Smooth muscle cell (in vitro differentiated cells): ENCODE measurements at regions not wholly inside any gene's neighbourhood (a gene's known extent, or its start where the extent isn't known, plus 50 kb on each side); places are given as distances from the start of the nearest gene placed in this dataset.

Experiments
- DNase-seq: peaks from one replicate; lab custom pipeline; 2025; ENCODE audit not compliant: unreplicated experiment; lab: John Stamatoyannopoulos, UW
- H2AFZ ChIP-seq: fragments of 200-600 bp; sonication (generic); 2 replicates; pipeline ENCODE4 v1.6.0; 2016; ENCODE audit warnings: antibody characterized with exemption, low read depth, mild to moderate bottlenecking
- H3F3A ChIP-seq: fragments of 200-600 bp; sonication (generic); 2 replicates; pipeline ENCODE4 v1.6.0; 2017; ENCODE audit warnings: antibody characterized with exemption, low read depth
- H3K27ac ChIP-seq: fragments of 200-600 bp; sonication (generic); 2 replicates; pipeline ENCODE4 v1.5.1; 2016; ENCODE audit warnings: low read depth, mild to moderate bottlenecking
- H3K27me3 ChIP-seq: fragments of 200-600 bp; sonication (generic); 2 replicates; pipeline ENCODE4 v1.6.1; 2016; ENCODE audit warnings: low read depth, mild to moderate bottlenecking
- H3K36me3 ChIP-seq: fragments of 200-600 bp; sonication (generic); 2 replicates; pipeline ENCODE4 v1.5.1; 2016; ENCODE audit warnings: low read depth
- H3K4me1 ChIP-seq: fragments of 200-600 bp; sonication (generic); 2 replicates; pipeline ENCODE4 v1.5.1; 2016; ENCODE audit warnings: low read depth
- H3K4me2 ChIP-seq: fragments of 200-600 bp; sonication (generic); 2 replicates; pipeline ENCODE4 v1.6.0; 2016; ENCODE audit warnings: mild to moderate bottlenecking
- H3K4me3 ChIP-seq: fragments of 200-600 bp; sonication (generic); 2 replicates; pipeline ENCODE4 v1.5.1; 2016; ENCODE audit warnings: mild to moderate bottlenecking
- H3K79me2 ChIP-seq: fragments of 200-600 bp; sonication (generic); 2 replicates; pipeline ENCODE4 v1.6.0; 2016; ENCODE audit warnings: low read depth, mild to moderate bottlenecking
- H3K9ac ChIP-seq: fragments of 200-600 bp; sonication (generic); 2 replicates; pipeline ENCODE4 v1.6.0; 2016; ENCODE audit warnings: low read depth
- H3K9me3 ChIP-seq: fragments of 200-600 bp; sonication (generic); replicated peaks from 2 replicates; pipeline ENCODE4 v1.5.1; 2016; ENCODE audit warnings: low read depth
- H4K20me1 ChIP-seq: fragments of 200-600 bp; sonication (generic); 2 replicates; pipeline ENCODE4 v1.6.0; 2016; ENCODE audit warnings: low read depth
- CTCF ChIP-seq: fragments of 200-600 bp; sonication (generic); IDR thresholded peaks from 2 replicates; pipeline ENCODE4 v1.5.1; 2017; ENCODE audit warnings: borderline replicate concordance, mild to moderate bottlenecking, antibody characterized with exemption; ENCODE audit not compliant: insufficient read depth, poor library complexity, severe bottlenecking
- WGBS: methylation state at CpG from one replicate; pipeline ENCODE4 v1.1.7; 2016; ENCODE audit warnings: low lambda C conversion rate; 5-methylcytosine and 5-hydroxymethylcytosine counted together

- Histone ChIP-seq H3K9ac (no peak overlapping the region), H4K20me1 (no peaks in the 10 kb centered on the region), H3K36me3 (no peaks in the 10 kb centered on the region), H3K4me3 (no peak overlapping the region), H3K4me2 (no peak overlapping the region), H3K9me3 (no peaks in the 10 kb centered on the region), H2AFZ (no peak overlapping the region), H3F3A (no peaks in the 10 kb centered on the region), H3K79me2 (no peaks in the 10 kb centered on the region), H3K4me1 (peaks cover 4% of the 10 kb centered on the region), H3K27ac (no peak overlapping the region), H3K27me3 (no peaks in the 10 kb centered on the region)
- 97% methylated on average over 1 of the region's 1 CpG for WGBS
- DNase-seq = no peak
- no peak for TF ChIP-seq CTCF
These were observed 439.5 kb upstream of the BOD1L1 start for GRCh38 chr4:14066979-14067378.

GRCh38 chr4:14069886-14070285, 442.4 kb upstream of the BOD1L1 start:
- H3K9ac ChIP-seq = no peak overlapping the region
- no peak overlapping the region for H2AFZ ChIP-seq
- H3K4me1 ChIP-seq = peaks cover 4% of the 10 kb centered on the region
- H4K20me1 ChIP-seq = no peaks in the 10 kb centered on the region
- no peak for DNase-seq
- no peaks in the 10 kb centered on the region for H3K36me3 ChIP-seq
- H3K4me3 ChIP-seq = no peak overlapping the region
- H3K27ac ChIP-seq = no peak overlapping the region
- no peaks in the 10 kb centered on the region for H3F3A ChIP-seq
- no peaks in the 10 kb centered on the region for H3K27me3 ChIP-seq
- 62% methylated on average over 4 of the region's 4 CpGs for WGBS
- H3K79me2 ChIP-seq = no peaks in the 10 kb centered on the region
- no peak for TF ChIP-seq CTCF
- H3K4me2 ChIP-seq = no peak overlapping the region
- no peaks in the 10 kb centered on the region for H3K9me3 ChIP-seq

GRCh38 chr4:14070289-14070880, 442.9 kb upstream of the BOD1L1 start:
- no peak for TF ChIP-seq CTCF
- H3F3A ChIP-seq = no peaks in the 10 kb centered on the region
- H3K4me3 ChIP-seq = no peak overlapping the region
- no peaks in the 10 kb centered on the region for H4K20me1 ChIP-seq
- WGBS = 77% methylated on average over 5 of the region's 5 CpGs
- no peak overlapping the region for H3K4me2 ChIP-seq
- no peaks in the 10 kb centered on the region for H3K9me3 ChIP-seq
- no peak for DNase-seq
- H3K9ac ChIP-seq = no peak overlapping the region
- H3K27ac ChIP-seq = no peak overlapping the region
- H3K79me2 ChIP-seq = no peaks in the 10 kb centered on the region
- H3K27me3 ChIP-seq = no peaks in the 10 kb centered on the region
- no peak overlapping the region for H2AFZ ChIP-seq
- peaks cover 4% of the 10 kb centered on the region for H3K4me1 ChIP-seq
- H3K36me3 ChIP-seq = no peaks in the 10 kb centered on the region

- Histone ChIP-seq H3K79me2 (no peaks in the 10 kb centered on the region), H3K9ac (no peak overlapping the region), H3K27me3 (no peaks in the 10 kb centered on the region), H3K4me2 (no peak overlapping the region), H3K9me3 (no peaks in the 10 kb centered on the region), H3K4me1 (peaks cover 4% of the 10 kb centered on the region), H3K36me3 (no peaks in the 10 kb centered on the region), H3K4me3 (no peak overlapping the region), H4K20me1 (no peaks in the 10 kb centered on the region), H3F3A (no peaks in the 10 kb centered on the region), H3K27ac (no peak overlapping the region), H2AFZ (no peak overlapping the region)
- no peak for DNase-seq
- TF ChIP-seq CTCF = no peak
These were observed 445.0 kb upstream of the BOD1L1 start for GRCh38 chr4:14072506-14072905.
